ENCODE measurements at regions not wholly inside any gene's neighbourhood (a gene's known extent, or its start where the extent isn't known, plus 50 kb on each side); places are given as distances from the start of the nearest gene placed in this dataset.

- DNase-seq: no peak
These were observed 56.8 kb downstream of the IZUMO3 start for GRCh38 chr9:24488896-24489295.

GRCh38 chr9:24487946-24488345, 57.8 kb downstream of the IZUMO3 start:
- no peak for DNase-seq

DNA sequence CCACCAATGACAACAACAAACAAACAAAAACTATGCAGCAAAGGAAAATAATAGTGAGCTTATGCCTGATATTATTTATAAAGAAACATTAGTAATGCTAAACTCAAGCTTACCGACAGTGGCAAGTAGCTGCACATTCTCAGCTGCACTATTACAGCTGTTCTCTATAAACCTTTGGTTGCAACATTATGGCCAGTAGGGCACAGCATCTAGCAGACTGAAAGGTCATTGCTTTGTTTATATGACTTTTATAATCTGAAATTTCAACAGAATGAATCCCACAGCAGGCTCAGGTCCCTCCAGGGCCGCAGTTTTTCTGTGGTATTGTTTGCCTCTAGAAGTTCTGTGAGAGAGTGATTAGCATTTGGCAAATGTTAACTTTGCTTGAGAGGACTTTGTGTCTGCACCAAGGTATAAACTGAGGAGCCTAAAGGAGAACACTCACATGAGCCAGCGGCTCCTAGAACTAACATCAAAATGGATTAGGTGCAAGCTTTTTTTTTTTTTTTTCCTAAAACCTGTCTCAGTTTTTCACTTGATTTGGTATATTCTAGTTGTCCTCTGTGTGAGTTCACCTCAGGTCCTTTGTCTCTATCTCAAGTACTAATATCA, 58.3 kb downstream of the IZUMO3 start:
- DNase-seq: no peak

DNA sequence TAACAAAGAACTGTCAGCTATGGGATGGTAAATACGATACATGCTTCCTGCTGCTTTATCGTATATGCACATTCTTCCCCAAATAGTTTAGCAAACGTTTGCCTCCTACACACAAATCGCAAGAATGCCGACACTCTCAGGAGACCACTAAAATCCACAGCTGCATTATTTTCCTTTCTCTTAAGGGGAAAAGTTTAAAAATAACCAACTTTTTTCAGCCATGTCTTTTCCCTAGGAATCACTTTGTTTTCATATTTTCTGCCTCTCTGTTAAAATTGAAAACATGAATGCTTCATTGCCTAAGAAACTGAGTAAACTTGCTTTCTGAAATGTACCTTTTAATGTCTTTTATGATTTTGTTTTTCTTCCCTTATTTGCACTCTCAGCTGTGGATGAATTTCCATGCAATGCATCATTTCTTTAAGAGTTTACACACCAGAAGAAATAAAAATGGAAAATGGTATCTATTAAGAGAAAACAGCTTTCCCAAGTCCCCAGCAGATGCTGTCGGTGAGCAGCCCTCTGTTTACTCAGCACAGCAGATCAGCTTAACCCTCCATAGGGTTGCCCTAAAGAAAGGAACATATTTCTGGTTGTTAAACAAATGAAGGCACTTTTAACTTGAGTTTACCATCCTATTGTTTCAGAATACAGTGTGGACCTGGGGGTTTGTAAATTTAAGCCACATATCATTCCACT, 66.2 kb downstream of the IZUMO3 start:
- DNase-seq: peak; percentile 69

DNA sequence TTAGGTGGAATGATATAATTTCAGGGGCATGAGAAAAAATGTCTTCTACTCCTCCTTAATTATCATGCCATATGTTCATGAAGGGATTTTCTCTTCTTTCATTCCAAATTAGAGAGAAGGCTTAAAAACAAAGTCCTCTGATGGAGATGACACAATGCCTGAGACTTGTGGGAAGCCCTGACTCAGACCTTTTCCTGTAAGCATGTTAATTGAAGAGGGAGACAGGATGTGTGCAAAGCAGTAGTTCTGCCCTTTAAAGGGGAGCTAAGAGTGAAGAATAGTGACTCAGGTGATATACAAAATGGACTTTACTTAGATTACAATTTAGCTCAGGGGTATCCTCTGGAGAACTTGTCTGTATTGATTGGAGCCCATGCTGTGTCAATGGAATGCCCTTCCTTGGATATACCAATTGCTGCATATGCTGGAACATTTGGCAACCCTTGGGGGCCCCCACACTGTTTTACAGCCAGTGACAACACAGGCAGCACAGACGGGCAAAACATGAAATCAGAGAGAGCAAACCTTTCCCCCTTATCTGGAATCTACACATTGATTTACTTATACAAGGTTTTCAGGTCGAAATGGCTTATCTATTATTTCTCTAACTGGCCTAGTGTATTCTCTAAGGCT, 81.3 kb downstream of the IZUMO3 start:
- no peak for DNase-seq

DNA sequence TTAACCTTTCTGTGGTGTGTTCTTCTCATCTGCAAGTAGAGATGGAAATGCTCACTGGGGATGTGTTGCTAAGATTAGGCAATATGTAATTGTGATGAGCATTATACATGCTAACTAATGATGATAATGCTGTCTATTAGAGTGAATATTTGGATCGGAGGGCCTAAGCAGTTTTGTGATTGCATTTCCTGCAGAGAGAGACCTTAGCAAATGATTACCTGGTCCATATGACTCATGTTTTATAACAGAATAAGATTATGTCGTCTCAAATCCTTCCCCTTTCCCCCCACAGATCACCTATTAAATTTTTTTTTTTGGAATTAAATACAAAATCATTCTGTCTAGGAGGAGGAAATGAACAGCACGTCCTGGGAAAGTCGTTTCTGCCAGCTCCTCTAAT, 82.7 kb downstream of the IZUMO3 start:
- DNase-seq: no peak

GRCh38 chr9:24460781-24461180, 84.9 kb downstream of the IZUMO3 start:
- no peak for DNase-seq

- no peak for DNase-seq
These were observed 85.7 kb downstream of the IZUMO3 start for GRCh38 chr9:24459953-24460352.

- no peak for DNase-seq
These were observed 94.4 kb downstream of the IZUMO3 start for GRCh38 chr9:24451346-24451745.

- DNase-seq: no peak
These were observed 95.7 kb downstream of the IZUMO3 start for GRCh38 chr9:24449976-24450375.

DNA sequence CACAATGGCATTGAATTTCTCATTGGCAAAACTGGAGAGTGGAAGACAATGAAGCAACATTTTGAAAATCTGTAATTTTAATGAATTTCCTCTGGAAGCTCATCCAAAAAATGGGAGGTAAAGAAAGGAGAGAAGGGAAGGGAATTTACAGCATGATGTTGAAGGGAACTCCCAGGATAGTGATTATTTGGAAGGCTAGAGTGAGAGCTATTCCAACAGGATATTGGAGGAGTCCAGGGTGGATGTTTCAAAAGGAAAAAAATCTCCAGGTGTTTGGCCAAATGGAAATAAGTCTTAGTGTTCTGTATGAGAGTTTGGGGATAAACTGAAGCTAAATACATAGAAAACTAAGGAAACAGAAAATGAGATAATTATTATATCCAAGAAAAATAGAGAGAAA, 106.2 kb downstream of the IZUMO3 start:
- DNase-seq: peak; percentile 80

- no peak for DNase-seq
These were observed 106.8 kb downstream of the IZUMO3 start for GRCh38 chr9:24438876-24439275.

- DNase-seq: no peak
These were observed 108.9 kb downstream of the IZUMO3 start for GRCh38 chr9:24436761-24437160.

- no peak for DNase-seq
These were observed 111.5 kb downstream of the IZUMO3 start for GRCh38 chr9:24434183-24434582.

DNA sequence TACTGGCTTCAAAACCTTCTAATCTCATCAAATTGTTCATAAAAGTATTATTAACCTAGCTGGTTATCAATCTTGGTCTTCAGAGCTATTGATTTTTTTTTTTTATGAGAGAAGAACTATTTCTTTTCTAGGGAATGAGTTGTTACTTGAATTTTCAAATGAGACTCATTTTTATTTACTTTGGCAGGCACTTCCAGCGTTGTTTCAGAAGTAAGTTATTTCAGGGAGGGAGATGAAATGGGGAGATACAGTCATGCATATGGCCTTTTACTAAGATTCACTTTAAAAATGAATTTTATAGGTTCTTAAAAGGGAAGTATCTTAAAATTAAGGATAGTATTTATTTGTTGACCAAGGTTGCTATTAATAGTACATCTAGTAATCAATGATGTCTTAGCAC, 129.6 kb downstream of the IZUMO3 start:
- no peak for DNase-seq

DNA sequence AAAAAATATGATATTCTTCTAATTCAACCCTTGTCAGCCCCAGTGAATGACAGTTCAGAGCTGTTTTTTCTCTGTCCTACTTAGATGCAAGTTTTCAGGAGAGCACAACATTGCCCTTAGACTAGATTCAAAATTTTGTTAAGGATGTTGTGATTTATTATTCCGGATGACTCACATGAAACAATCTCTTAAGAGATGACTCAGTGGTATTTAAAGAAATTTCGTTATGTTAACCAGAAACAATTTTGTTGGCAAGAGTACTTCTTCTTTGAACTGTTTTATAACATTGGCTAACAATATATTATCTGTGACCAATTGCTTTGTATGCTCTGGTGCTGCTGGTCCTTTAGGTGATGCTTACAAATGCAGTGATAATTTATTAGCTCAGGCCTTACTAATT, 132.0 kb downstream of the IZUMO3 start:
- no peak for DNase-seq

DNA sequence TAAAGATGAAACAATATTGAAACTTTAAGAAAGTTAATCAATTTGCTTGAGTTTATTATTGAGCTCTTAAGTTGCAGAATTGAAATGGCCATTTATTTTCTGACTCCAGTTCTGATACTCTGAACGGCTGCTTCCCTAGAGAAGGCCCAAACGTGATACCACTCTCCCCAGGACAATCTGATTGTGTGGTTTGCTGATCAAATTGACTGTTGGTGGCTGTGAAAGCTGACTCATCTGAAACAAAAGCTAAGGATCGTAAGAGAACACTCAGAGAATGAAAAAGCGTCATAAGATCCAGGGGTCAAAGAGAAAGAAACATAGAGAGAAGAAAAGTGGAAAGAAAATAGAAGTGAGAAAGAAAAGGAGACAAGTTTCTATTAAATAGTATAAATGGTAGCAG, 147.2 kb downstream of the IZUMO3 start:
- DNase-seq: no peak

GRCh38 chr9:24391095-24391494, 154.6 kb downstream of the IZUMO3 start:
- no peak for DNase-seq

GRCh38 chr9:24385077-24385476, 160.6 kb downstream of the IZUMO3 start:
- no peak for DNase-seq

DNA sequence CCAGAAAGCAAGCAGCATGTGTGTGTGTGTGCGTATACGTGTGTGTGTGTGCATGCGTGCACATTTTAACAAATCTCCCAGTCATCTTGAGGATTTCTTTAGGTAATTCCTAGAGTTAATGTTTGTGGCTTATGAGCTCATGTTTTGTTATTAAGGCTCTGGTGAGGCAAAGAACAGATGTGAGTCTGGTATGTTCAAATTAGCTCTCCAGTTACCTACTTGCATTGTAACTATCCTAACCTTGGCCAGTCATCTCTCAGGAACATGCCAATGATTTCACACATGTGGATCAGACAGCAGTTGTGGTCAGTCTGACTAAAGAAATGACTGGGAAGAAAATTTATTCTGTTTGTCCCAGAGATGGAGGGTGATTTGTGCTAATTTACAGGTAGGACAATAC, 163.1 kb downstream of the IZUMO3 start:
- peak; percentile 11 for DNase-seq

- no peak for DNase-seq
These were observed 164.5 kb downstream of the IZUMO3 start for GRCh38 chr9:24381205-24381604.

GRCh38 chr9:24359046-24359445, 186.7 kb downstream of the IZUMO3 start:
- no peak for DNase-seq

- DNase-seq: no peak
These were observed 193.7 kb downstream of the IZUMO3 start for GRCh38 chr9:24351973-24352372.

GRCh38 chr9:24351258-24351657, 194.4 kb downstream of the IZUMO3 start:
- no peak for DNase-seq

All from hindlimb muscle (tissue), 1 donor.